Hematopoietic multipotent progenitor cell (in vitro differentiated cells): ENCODE measurements at regions not wholly inside any gene's neighbourhood (a gene's known extent, or its start where the extent isn't known, plus 50 kb on each side); places are given as distances from the start of the nearest gene placed in this dataset.
A peak's percentile ranks its signal among the peaks of the same experiment; 100 is the strongest.

Experiments used
- DNase-seq, 3 donors: peaks; one replicate each; pipeline ENCODE4 v3.0.0-alpha.2; 2011 to 2015; ENCODE audit warnings: low read depth in 2 of 3, low spot score in 2 of 3

DNA sequence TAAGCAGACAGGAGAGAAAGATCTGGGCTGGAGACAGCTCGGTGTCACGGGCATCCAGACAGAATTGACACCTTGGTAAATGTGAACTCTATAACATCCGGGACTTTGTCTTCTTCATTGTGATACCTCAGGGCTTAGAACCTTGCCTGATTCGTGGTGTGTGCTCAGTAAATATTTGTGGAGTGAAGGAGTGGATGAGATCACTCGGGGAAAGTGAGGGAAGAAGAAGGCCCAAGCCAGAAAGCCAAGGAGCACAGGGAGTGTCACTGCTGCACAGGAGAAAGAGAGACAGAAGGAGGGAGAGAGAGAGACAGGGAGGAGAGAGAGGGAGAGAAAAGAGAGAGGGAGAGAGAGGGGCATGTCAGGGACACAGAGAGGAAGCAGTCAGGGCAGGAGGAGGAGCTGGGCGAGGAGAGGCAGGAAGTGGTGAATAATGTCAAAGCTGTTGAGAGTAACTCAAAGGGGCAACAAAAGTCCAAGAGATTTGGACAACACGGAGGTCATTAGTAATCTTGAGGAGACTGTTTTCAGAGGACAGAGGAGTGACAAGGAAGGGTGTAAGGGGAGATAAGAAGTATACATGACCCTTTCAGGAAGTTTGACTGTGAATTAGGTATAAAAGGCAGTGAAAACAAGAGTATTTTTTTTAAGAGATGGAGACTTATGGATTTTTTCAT lies 141.6 kb upstream of the MAX start:
- DNase-seq: peak in 2 of 3 donors; percentile 27 to 68

- no peak for DNase-seq
Measured at GRCh38 chr14:65249471-65250161, 147.3 kb upstream of the MAX start.

DNA sequence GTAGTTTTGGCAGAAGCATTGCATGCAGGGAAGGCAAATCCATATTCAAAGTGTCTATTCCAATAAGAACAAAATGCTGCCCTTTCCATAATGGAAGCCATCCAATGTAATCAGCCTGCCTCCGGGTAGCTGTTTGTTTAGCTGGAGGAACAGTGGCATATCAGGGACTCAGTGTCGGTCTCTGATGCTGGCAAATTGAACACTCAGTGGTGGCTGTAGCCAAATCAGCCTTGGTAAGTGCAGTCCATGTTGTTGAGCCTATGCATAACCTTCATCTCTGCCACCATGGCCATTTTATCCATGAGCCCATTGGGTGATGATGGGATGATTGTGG lies 147.8 kb upstream of the MAX start:
- no peak for DNase-seq

DNA sequence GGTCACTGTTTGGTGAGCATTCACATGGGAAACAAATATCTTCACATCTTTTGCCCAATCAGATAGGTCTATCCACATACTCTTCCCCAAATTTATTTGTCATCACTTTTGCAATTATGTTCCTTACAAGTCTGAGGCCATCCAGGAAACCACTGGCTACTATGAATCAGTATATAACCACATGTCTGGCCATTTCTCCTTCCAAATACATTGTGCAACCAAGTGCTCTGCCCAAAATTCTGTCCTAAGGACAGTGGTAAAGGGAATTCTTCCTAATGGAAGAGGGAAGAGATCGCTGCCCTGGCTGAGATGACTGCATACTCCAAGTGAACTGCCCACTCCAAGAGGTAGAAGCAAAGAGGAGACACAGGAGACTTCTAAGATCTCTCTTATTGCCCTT lies 148.9 kb upstream of the MAX start:
- no peak for DNase-seq

DNA sequence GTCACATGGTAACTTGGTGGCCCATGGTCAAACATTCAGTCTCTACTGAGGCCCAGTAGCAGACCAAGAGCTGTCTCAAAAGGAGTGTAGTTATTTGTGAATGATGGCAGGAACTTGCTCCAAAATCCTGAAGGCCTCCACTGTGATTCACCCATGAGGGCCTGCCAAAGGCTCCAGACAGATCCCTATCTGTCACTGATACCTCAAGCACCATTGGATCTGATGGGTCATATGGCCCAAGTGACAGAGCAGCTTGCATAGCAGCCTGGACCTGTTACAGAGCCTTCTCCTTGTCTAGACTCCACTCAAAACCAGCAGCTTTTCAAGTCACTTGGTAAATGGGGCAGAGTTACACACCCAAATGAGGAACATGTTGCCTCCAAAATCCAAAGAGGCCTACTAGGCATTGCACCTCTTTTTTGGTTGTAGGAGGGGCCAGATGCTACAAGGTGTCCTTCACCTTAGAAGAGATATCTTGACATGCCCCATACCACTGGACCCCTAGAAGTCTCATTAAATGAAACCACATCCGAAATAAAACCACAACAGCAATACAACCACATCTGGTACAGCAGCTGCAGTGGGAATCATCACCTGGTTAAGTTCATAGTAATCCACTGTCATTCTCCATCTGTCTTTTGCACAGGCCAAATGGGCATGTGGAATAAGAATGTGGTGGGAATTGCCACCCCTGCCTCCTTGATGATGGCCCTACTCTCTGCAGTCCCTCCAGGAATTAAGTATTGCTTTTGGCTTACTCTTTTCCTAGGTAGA lies 150.4 kb upstream of the MAX start:
- DNase-seq: no peak

GRCh38 chr14:65255029-65255545 lies 152.8 kb upstream of the MAX start:
- no peak for DNase-seq

GRCh38 chr14:65255583-65256461 lies 153.5 kb upstream of the MAX start:
- DNase-seq: peak in 1 of 3 donors; percentile 44

GRCh38 chr14:65256714-65257113 lies 154.4 kb upstream of the MAX start:
- no peak for DNase-seq

GRCh38 chr14:65257425-65257824 lies 155.1 kb upstream of the FUT8 start:
- DNase-seq: no peak

DNA sequence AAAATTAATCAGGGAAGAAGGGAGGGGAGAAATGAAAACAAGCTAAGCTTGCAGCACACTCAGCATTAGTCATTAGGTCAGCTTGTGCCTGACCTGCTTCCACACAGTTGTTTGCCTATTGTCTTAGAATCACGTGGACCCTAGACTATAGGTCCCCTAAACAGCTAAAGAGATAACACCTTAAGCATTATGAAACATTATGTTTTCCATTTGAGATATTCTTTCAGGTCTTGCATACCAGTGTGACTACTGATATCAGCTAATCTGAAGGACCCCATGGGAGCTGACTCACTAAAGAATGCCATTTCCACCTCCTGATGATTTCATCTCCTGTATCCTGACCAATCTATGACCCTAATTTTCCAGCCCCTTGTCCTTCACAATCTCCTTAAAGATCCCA lies 154.1 kb upstream of the FUT8 start:
- no peak for DNase-seq

DNA sequence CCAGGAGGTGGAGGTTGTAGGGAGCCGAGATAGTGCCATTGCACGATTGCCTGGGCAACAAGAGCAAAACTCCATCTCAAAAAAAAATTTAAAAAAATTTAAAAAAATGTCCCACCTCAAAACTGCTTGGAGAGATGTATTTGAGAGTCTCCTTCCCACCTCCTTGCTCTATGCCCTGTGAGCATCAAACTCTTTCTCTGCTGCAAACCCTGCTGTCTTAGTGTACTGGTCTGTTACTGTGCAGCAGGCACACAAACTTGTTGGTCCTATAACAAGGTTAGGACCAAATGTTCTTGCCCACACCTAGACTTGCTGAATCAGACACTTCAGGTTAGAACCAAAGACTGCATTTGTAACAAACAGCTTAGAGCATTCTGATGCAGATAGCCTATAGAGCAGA lies 153.5 kb upstream of the FUT8 start:
- no peak for DNase-seq

GRCh38 chr14:65260786-65261185 lies 151.7 kb upstream of the FUT8 start:
- no peak for DNase-seq

- DNase-seq: no peak
Measured at GRCh38 chr14:65261425-65261920, 151.1 kb upstream of the FUT8 start.

GRCh38 chr14:65261946-65262345 lies 150.6 kb upstream of the FUT8 start:
- no peak for DNase-seq

- DNase-seq: no peak
Measured at GRCh38 chr14:65263177-65263788, 149.2 kb upstream of the FUT8 start.

GRCh38 chr14:65267856-65268255 lies 144.7 kb upstream of the FUT8 start:
- peak in 1 of 3 donors; percentile 41 for DNase-seq

GRCh38 chr14:65268594-65268993 lies 143.9 kb upstream of the FUT8 start:
- no peak for DNase-seq

GRCh38 chr14:65269732-65270131 lies 142.8 kb upstream of the FUT8 start:
- DNase-seq: no peak

GRCh38 chr14:65277027-65277426 lies 135.5 kb upstream of the FUT8 start:
- DNase-seq: no peak
